ENCODE measurements at regions not wholly inside any gene's neighbourhood (a gene's known extent, or its start where the extent isn't known, plus 50 kb on each side); places are given as distances from the start of the nearest gene placed in this dataset.

DNA sequence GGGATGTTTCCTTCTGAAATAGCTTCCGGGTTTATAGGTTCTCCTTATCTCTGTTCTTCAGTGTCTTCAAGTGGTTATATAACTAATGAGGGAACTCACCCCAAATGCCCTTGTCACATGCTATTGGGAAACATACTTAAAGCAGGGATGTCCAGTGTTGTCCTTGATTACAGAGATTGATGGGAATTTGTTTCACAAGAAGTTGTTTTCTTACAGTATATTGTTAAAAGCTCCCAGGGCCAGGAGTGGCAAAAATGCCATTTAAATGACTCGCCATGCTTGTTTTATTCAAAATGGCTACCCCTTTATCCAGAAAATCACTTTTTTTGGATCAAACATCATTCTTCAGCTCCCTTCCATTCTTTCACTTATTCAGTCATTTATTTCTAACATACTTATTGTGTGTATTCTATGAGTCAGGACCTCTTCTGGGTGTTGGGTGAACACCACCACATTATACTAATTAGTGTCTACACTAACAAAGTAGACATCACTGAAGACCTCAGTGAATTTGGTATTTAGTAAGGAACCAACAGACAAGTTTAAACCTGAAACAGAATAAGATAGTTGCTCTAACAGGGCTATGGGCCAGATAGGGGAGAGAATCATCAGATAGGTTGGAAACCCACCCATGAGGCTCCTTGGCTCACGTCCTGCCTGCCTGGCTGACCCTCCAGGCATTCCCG lies 791.1 kb downstream of the MAFB start:
- TF ChIP-seq, protein P1, sequence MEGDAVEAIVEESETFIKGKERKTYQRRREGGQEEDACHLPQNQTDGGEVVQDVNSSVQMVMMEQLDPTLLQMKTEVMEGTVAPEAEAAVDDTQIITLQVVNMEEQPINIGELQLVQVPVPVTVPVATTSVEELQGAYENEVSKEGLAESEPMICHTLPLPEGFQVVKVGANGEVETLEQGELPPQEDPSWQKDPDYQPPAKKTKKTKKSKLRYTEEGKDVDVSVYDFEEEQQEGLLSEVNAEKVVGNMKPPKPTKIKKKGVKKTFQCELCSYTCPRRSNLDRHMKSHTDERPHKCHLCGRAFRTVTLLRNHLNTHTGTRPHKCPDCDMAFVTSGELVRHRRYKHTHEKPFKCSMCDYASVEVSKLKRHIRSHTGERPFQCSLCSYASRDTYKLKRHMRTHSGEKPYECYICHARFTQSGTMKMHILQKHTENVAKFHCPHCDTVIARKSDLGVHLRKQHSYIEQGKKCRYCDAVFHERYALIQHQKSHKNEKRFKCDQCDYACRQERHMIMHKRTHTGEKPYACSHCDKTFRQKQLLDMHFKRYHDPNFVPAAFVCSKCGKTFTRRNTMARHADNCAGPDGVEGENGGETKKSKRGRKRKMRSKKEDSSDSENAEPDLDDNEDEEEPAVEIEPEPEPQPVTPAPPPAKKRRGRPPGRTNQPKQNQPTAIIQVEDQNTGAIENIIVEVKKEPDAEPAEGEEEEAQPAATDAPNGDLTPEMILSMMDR (IDR thresholded peaks at IDR 0.05; ENCODE audit: unreplicated experiment): no peak
- Mint-ChIP-seq H3K4me1 (peaks cover 9% of the 10 kb centered on the region), H3K36me3 (no peaks in the 10 kb centered on the region), H3K27me3 (ENCODE audit: low read depth) (no peaks in the 10 kb centered on the region), H3K27ac (no peak overlapping the region), H3K4me3 (no peak overlapping the region), H3K9me3 (no peaks in the 10 kb centered on the region)
- DNase-seq (ENCODE audit: low spot score in 2 of 2, unreplicated experiment in 2 of 2): no peak

DNA sequence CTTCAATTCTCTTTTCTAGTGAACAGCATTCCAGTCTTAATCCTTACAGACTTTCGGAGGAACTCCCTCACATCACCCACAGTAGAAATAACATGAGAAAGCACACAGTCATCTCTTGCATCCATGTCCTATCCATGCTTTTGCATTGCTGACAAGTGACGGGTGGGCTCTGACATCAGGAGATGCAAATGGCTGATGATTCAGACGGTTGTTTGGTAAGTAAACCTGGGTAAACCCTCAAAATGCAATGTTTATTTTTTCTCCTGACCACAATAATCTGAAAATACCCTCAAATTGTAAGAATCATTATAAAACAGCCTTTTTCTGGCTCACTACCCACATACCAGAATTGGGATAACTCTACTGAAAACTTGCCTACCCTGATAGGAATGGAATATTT lies 792.0 kb downstream of the MAFB start:
- no peaks in the 10 kb centered on the region for H3K36me3 Mint-ChIP-seq
- DNase-seq (ENCODE audit: low spot score in 2 of 2, unreplicated experiment in 2 of 2): no peak
- no peaks in the 10 kb centered on the region for H3K9me3 Mint-ChIP-seq
- TF ChIP-seq, protein P1 (IDR thresholded peaks at IDR 0.05; ENCODE audit: unreplicated experiment): no peak
- H3K27ac Mint-ChIP-seq: no peak overlapping the region
- peaks cover 11% of the 10 kb centered on the region for H3K4me1 Mint-ChIP-seq
- no peak overlapping the region for H3K4me3 Mint-ChIP-seq
- H3K27me3 Mint-ChIP-seq (ENCODE audit: low read depth): no peaks in the 10 kb centered on the region

DNA sequence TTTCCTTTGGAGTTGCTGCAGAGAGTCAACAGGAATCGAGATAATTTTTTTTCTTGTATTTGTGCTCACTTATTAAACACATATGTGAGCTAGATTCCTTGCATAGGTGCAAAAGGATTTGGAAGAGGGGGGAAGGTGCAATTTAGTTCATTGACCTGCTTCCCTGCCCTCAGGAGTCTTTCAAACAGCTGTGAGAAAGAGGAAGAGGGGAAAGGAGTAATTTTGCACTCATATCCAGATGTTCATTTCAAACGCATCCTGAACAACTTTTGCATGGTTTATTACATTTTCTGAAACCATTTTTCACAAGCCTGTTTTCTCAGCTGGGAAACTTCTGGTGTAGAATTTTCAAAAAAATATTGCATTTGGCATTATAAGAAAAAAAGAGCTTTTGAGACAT lies 795.0 kb downstream of the MAFB start:
- TF ChIP-seq, protein P1 (IDR thresholded peaks at IDR 0.05; ENCODE audit: unreplicated experiment): no peak
- no peaks in the 10 kb centered on the region for H3K36me3 Mint-ChIP-seq
- peaks cover 11% of the 10 kb centered on the region for H3K4me1 Mint-ChIP-seq
- no peak for DNase-seq (ENCODE audit: low spot score in 2 of 2, unreplicated experiment in 2 of 2)
- no peaks in the 10 kb centered on the region for H3K27me3 Mint-ChIP-seq (ENCODE audit: low read depth)
- H3K27ac Mint-ChIP-seq: no peak overlapping the region
- no peak overlapping the region for H3K4me3 Mint-ChIP-seq
- no peaks in the 10 kb centered on the region for H3K9me3 Mint-ChIP-seq

DNA sequence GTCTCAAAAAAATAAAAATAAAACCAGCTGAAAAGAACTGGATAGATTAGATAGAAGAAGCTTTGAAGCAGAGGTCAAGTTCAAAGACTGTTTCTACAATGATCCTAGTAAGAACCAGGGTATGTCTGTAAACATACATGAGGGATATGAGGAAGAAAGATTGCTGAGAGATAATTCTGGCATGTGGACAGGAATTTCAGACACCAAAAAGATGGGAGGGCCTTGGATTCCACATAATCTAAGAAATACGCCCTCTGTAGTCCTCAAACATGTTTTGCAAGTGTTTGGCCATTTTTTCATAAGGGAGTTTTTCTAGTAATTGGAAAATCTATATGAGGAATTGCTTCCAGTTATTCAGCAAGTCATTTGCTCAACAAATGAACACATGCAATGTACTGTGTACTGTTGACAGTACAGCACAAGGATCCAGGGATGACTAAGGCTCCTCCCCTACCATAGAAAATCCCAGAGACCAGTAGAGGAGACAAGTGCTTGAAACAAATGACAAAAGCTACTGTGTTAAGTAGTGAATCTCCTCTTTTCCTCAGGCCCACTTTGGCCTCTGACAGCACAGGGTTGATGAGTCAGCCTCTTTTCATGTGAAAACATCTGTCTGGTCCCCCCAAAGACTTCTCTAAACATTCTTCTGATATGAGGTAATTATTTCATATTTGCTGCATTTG lies 795.9 kb downstream of the MAFB start:
- TF ChIP-seq, protein P1 (IDR thresholded peaks at IDR 0.05; ENCODE audit: unreplicated experiment): peak; percentile 26
- Mint-ChIP-seq H3K36me3 (no peaks in the 10 kb centered on the region), H3K4me3 (no peak overlapping the region), H3K4me1 (peaks cover 11% of the 10 kb centered on the region), H3K9me3 (no peaks in the 10 kb centered on the region), H3K27ac (no peak overlapping the region), H3K27me3 (ENCODE audit: low read depth) (no peaks in the 10 kb centered on the region)
- no peak for DNase-seq (ENCODE audit: low spot score in 2 of 2, unreplicated experiment in 2 of 2)

DNA sequence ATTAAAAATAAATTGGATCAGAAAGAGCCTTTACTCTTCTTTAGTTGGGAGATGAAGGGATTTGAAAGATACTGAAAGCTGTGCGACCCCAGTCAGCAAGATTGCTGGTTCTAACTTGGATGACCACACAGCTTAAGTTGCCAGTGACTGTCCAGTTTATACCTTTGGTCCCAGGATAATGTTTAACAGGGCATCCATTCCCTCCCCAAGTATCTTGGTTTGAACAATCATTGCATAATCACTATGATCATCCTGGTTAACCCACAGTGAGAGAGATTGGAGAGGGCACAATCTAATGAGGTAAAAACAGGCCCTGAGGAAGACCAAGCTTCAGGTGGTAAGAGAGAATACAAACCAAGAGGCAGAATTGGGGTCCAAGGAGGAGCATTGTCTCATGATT lies 798.3 kb downstream of the MAFB start:
- TF ChIP-seq, protein P1 (IDR thresholded peaks at IDR 0.05; ENCODE audit: unreplicated experiment): no peak
- H3K4me1 Mint-ChIP-seq: peaks cover 11% of the 10 kb centered on the region
- no peak overlapping the region for H3K27ac Mint-ChIP-seq
- H3K36me3 Mint-ChIP-seq: no peaks in the 10 kb centered on the region
- DNase-seq (ENCODE audit: low spot score in 2 of 2, unreplicated experiment in 2 of 2): no peak
- H3K4me3 Mint-ChIP-seq: no peak overlapping the region
- H3K9me3 Mint-ChIP-seq: no peaks in the 10 kb centered on the region
- H3K27me3 Mint-ChIP-seq (ENCODE audit: low read depth): no peaks in the 10 kb centered on the region

Measured in mesothelial cell of epicardium (in vitro differentiated cells).